IMR-90 (cell line): ENCODE measurements at regions not wholly inside any gene's neighbourhood (a gene's known extent, or its start where the extent isn't known, plus 50 kb on each side); places are given as distances from the start of the nearest gene placed in this dataset.
"Not testable (repeated sequence)": the region's sequence is repeated elsewhere in the genome, so short reads cannot be mapped to it uniquely, and the experiment has no call there.

Experiments used
- ATAC-seq: fragments of 200-7000 bp; cut with Tn5 transposase; 2 replicates; pipeline ENCODE4 v1.9.1; 2020; ENCODE audit warnings: low read depth, mild to moderate bottlenecking, moderate library complexity
- BruUV-seq: library from RNA; stranded (reverse); fragments of 400-500 nt; replicated peaks from 2 replicates; lab custom pipeline; 2021; lab: Mats Ljungman, UMichigan
- CTCF ChIA-PET: fragments of 300-600 bp; formaldehyde crosslinking; extraction: SDS; loops from one replicate; lab custom pipeline; 2021; ENCODE audit warnings: antibody characterized with exemption; lab: Yijun Ruan, JAX
- POLR2A ChIA-PET: fragments of 300-600 bp; sonication (Branson Sonifier 250); formaldehyde crosslinking; loops from one replicate; lab custom pipeline; 2022; ENCODE audit warnings: antibody characterized with exemption; ENCODE audit not compliant: unreplicated experiment; lab: Charles Lee
- DNase-seq: peaks from one replicate; pipeline ENCODE4 v3.0.0; 2013
- H2AFZ ChIP-seq: replicated peaks from 2 replicates; pipeline ENCODE3; 2013; ENCODE audit warnings: low read length, mild to moderate bottlenecking; ENCODE audit not compliant: poor library complexity
- H2AK5ac ChIP-seq: 2 replicates; pipeline ENCODE4 v1.6.1; 2013; ENCODE audit warnings: low read depth, low read length, inconsistent platforms
- H2AK9ac ChIP-seq: replicated peaks from 2 replicates; pipeline ENCODE3; 2013; ENCODE audit warnings: mild to moderate bottlenecking, low read depth, low read length, moderate library complexity; ENCODE audit not compliant: poor library complexity
- H2BK120ac ChIP-seq: 2 replicates; pipeline ENCODE4 v1.6.1; 2013; ENCODE audit warnings: low read depth, low read length, inconsistent platforms
- H2BK15ac ChIP-seq: 3 replicates; pipeline ENCODE4 v1.6.1; 2013; ENCODE audit warnings: low read depth, low read length, inconsistent platforms
- H2BK20ac ChIP-seq: 2 replicates; pipeline ENCODE4 v1.6.1; 2013; ENCODE audit warnings: low read depth, mild to moderate bottlenecking, inconsistent platforms, low read length, moderate library complexity
- H2BK5ac ChIP-seq: 2 replicates; pipeline ENCODE4 v1.6.1; 2013; ENCODE audit warnings: mild to moderate bottlenecking, low read depth, low read length, inconsistent platforms; ENCODE audit not compliant: poor library complexity, severe bottlenecking
- H3K14ac ChIP-seq: replicated peaks from 2 replicates; pipeline ENCODE4 v1.6.1; 2013; ENCODE audit warnings: low read depth, low read length, inconsistent platforms
- H3K18ac ChIP-seq: 2 replicates; pipeline ENCODE4 v1.6.1; 2013; ENCODE audit warnings: low read depth, low read length, control low read depth
- H3K23ac ChIP-seq: 2 replicates; pipeline ENCODE4 v1.6.1; 2013; ENCODE audit warnings: low read depth, low read length, inconsistent platforms
- H3K27ac ChIP-seq: 2 replicates; pipeline ENCODE4 v1.5.1; 2013; ENCODE audit warnings: mild to moderate bottlenecking, control low read depth, low read length; ENCODE audit not compliant: insufficient read depth
- H3K27me3 ChIP-seq: 2 replicates; pipeline ENCODE4 v1.6.1; 2013; ENCODE audit warnings: low read length; ENCODE audit not compliant: control insufficient read depth, insufficient read depth
- H3K36me3 ChIP-seq: 2 replicates; pipeline ENCODE4 v1.6.1; 2013; ENCODE audit warnings: low read length, mixed read lengths; ENCODE audit not compliant: control insufficient read depth, insufficient read depth
- H3K4ac ChIP-seq: 2 replicates; pipeline ENCODE4 v1.6.1; 2013; ENCODE audit warnings: low read depth, low read length, inconsistent platforms
- H3K4me1 ChIP-seq: 2 replicates; pipeline ENCODE4 v1.6.1; 2013; ENCODE audit warnings: low read length, mixed read lengths; ENCODE audit not compliant: control insufficient read depth, insufficient read depth
- H3K4me2 ChIP-seq: 2 replicates; pipeline ENCODE4 v1.6.1; 2013; ENCODE audit warnings: low read depth, mild to moderate bottlenecking, control low read depth, low read length, moderate library complexity
- H3K4me3 ChIP-seq: 2 replicates; pipeline ENCODE4 v1.5.1; 2013; ENCODE audit warnings: low read depth, mild to moderate bottlenecking, control low read depth, low read length, moderate library complexity; ENCODE audit not compliant: insufficient read depth
- H3K56ac ChIP-seq: 2 replicates; pipeline ENCODE4 v1.6.1; 2013; ENCODE audit warnings: low read length, inconsistent platforms; ENCODE audit not compliant: insufficient read depth; ENCODE audit errors: extremely low read depth
- H3K79me1 ChIP-seq, 2 experiments: 2 replicates each; pipeline ENCODE4 v1.6.1; 2013; ENCODE audit warnings: low read length in 2 of 2, inconsistent platforms in 1 of 2, low read depth in 1 of 2
- H3K9ac ChIP-seq: 2 replicates; pipeline ENCODE4 v1.6.1; 2013; ENCODE audit warnings: low read depth, low read length, control low read depth
- H3K9me1 ChIP-seq: 2 replicates; pipeline ENCODE4 v1.6.1; 2013; ENCODE audit warnings: low read length, inconsistent platforms; ENCODE audit not compliant: insufficient read depth
- H3K9me3 ChIP-seq: 2 replicates; pipeline ENCODE4 v1.6.1; 2013; ENCODE audit warnings: low read length; ENCODE audit not compliant: control insufficient read depth, insufficient read depth
- H4K20me1 ChIP-seq: 2 replicates; pipeline ENCODE4 v1.6.1; 2013; ENCODE audit warnings: low read length, inconsistent platforms; ENCODE audit not compliant: insufficient read depth
- H4K5ac ChIP-seq: 2 replicates; pipeline ENCODE4 v1.6.1; 2013; ENCODE audit warnings: mild to moderate bottlenecking, low read depth, low read length, control low read depth
- H4K8ac ChIP-seq, 2 experiments: 2 replicates each; pipeline ENCODE4 v1.6.1; 2013; ENCODE audit warnings: low read depth in 2 of 2, low read length in 2 of 2, control low read depth in 1 of 2, inconsistent platforms in 1 of 2
- H4K91ac ChIP-seq: 2 replicates; pipeline ENCODE4 v1.6.1; 2013; ENCODE audit warnings: low read depth, low read length, inconsistent platforms; ENCODE audit not compliant: insufficient read depth
- WGBS, 2 experiments: methylation state at CpG; one replicate each; pipeline versions ENCODE4 v1.1.5 to v1.1.7; 2013; ENCODE audit warnings: missing lambda C conversion rate in 2 of 2; ENCODE audit not compliant: insufficient read length in 1 of 2; ENCODE audit errors: extremely low coverage in 2 of 2; 5-methylcytosine and 5-hydroxymethylcytosine counted together
- dilution Hi-C: fragments of 300-500 bp; cut with HindIII; formaldehyde crosslinking; loops from one replicate; pipeline ENCODE4 v1.14.3; 2018; ENCODE audit warnings: low sequenced_read_pairs; ENCODE audit not compliant: unreplicated experiment
- in situ Hi-C: fragments of 300-500 bp; cut with MboI; formaldehyde crosslinking; loops from 3 replicates; pipeline ENCODE4 v1.14.3; 2019; ENCODE audit warnings: low sequenced_read_pairs, inconsistent platforms, mixed read lengths
- intact Hi-C: fragments of 100-400 bp; cut with micrococcal nuclease; formaldehyde crosslinking; loops from 2 replicates; pipeline ENCODE4 v1.10.0; 2022

DNA sequence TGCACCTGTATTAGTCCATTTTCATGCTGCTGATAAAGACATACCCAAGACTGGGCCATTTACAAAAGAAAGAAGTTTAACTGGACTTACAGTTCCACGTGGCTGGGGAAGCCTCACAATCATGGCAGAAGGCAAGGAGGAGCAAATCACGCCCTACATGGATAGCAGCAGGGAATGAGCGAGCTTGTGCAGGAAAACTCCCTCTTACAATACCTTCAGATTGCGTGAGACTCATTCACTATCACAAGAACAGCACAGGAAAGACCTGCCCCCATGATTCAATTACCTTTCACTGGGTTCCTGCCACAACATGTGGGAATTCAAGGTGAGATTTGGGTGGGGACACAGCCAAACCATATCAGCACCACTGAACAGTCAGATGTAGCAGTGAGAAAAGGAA, 137.4 kb downstream of the DACT1 start:
- H2AK5ac ChIP-seq, H2BK20ac ChIP-seq, H3K4ac ChIP-seq, H4K5ac ChIP-seq, H3K14ac ChIP-seq, H4K8ac ChIP-seq, H2BK5ac ChIP-seq, H3K4me3 ChIP-seq, H3K18ac ChIP-seq, H4K91ac ChIP-seq, H3K9me1 ChIP-seq, in situ Hi-C loops, POLR2A ChIA-PET, H3K23ac ChIP-seq, H2BK15ac ChIP-seq, H3K9ac ChIP-seq, H3K56ac ChIP-seq, DNase-seq, H3K4me2 ChIP-seq, intact Hi-C loops, H3K79me1 ChIP-seq, H3K4me1 ChIP-seq, H3K27me3 ChIP-seq, BruUV-seq, H3K36me3 ChIP-seq, CTCF ChIA-PET, H2AK9ac ChIP-seq, H3K27ac ChIP-seq, H4K20me1 ChIP-seq, H2AFZ ChIP-seq, H3K9me3 ChIP-seq, dilution Hi-C loops, H2BK120ac ChIP-seq, ATAC-seq: not testable (repeated sequence)
- WGBS, 2 experiments, result 40% methylated on average over 1 of the region's 4 CpGs; no CpG with 5 or more reads in 1 of the 2 experiments
